ENCODE measurements at regions not wholly inside any gene's neighbourhood (a gene's known extent, or its start where the extent isn't known, plus 50 kb on each side); places are given as distances from the start of the nearest gene placed in this dataset.

GRCh38 chr6:2502096-2502997, 248.4 kb downstream of the MYLK4 start (continued):
- TF ChIP-seq PBX3 (CRISPR knock-in tag; IDR thresholded peaks at IDR 0.05; ENCODE audit: borderline replicate concordance) (no peak), DRAP1 (CRISPR knock-in tag; IDR thresholded peaks at IDR 0.05) (no peak), HIC2 (CRISPR knock-in tag; IDR thresholded peaks at IDR 0.05; ENCODE audit: low read depth) (no peak), SYNCRIP (IDR thresholded peaks at IDR 0.05; ENCODE audit: insufficient read depth, low read depth, low read length) (no peak), HES4 (CRISPR knock-in tag; IDR thresholded peaks at IDR 0.05; ENCODE audit: borderline replicate concordance) (no peak), ZNF839 (CRISPR knock-in tag; IDR thresholded peaks at IDR 0.05; ENCODE audit: borderline replicate concordance) (no peak), ARID3A (IDR thresholded peaks at IDR 0.05; ENCODE audit: low read depth, low read length) (0 out of 2 replicates have a peak, but pooled peaks have one; percentile 11), ZNF317 (CRISPR knock-in tag; IDR thresholded peaks at IDR 0.05) (no peak), ZNF501 (CRISPR knock-in tag; IDR thresholded peaks at IDR 0.05) (no peak), THAP9 (CRISPR knock-in tag; IDR thresholded peaks at IDR 0.05; ENCODE audit: borderline replicate concordance) (no peak), HMG20A (CRISPR knock-in tag; IDR thresholded peaks at IDR 0.05; ENCODE audit: borderline replicate concordance) (no peak), PHF20 (CRISPR knock-in tag; IDR thresholded peaks at IDR 0.05) (no peak), ZNF343 (CRISPR knock-in tag; IDR thresholded peaks at IDR 0.05) (no peak), CEBPG (CRISPR knock-in tag; IDR thresholded peaks at IDR 0.05) (peak; percentile 40)
